ENCODE measurements at regions not wholly inside any gene's neighbourhood (a gene's known extent, or its start where the extent isn't known, plus 50 kb on each side); places are given as distances from the start of the nearest gene placed in this dataset.

DNA sequence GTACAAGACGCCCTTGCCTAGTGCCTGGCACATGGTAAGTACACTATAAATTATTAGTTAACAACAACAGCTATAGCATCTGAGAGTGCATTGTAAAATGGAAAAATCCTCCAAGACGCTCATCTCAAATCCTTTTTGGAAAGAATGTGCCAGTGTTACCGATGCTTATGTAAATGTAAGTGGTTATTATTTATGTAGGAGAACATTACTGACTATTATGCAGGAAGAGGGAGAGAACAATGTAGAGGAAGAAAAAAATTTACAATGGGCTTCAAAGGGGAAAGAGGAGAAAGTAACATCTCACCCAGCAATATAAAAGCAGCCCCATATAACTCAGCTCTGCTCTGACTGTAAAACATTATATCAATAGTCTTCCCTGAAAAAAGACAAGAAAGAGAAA, 155.3 kb upstream of the LPP start (continued):
- TF ChIP-seq, protein P1, sequence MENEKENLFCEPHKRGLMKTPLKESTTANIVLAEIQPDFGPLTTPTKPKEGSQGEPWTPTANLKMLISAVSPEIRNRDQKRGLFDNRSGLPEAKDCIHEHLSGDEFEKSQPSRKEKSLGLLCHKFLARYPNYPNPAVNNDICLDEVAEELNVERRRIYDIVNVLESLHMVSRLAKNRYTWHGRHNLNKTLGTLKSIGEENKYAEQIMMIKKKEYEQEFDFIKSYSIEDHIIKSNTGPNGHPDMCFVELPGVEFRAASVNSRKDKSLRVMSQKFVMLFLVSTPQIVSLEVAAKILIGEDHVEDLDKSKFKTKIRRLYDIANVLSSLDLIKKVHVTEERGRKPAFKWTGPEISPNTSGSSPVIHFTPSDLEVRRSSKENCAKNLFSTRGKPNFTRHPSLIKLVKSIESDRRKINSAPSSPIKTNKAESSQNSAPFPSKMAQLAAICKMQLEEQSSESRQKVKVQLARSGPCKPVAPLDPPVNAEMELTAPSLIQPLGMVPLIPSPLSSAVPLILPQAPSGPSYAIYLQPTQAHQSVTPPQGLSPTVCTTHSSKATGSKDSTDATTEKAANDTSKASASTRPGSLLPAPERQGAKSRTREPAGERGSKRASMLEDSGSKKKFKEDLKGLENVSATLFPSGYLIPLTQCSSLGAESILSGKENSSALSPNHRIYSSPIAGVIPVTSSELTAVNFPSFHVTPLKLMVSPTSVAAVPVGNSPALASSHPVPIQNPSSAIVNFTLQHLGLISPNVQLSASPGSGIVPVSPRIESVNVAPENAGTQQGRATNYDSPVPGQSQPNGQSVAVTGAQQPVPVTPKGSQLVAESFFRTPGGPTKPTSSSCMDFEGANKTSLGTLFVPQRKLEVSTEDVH (IDR thresholded peaks at IDR 0.05; ENCODE audit: low read depth, partially characterized antibody): no peak
- no peak for TF ChIP-seq POU2F2 (IDR thresholded peaks at IDR 0.05; ENCODE audit: borderline replicate concordance, low read depth, low read length)
- no peak for TF ChIP-seq TCF7 (IDR thresholded peaks at IDR 0.05; ENCODE audit: borderline replicate concordance)
- TF ChIP-seq, protein P2, sequence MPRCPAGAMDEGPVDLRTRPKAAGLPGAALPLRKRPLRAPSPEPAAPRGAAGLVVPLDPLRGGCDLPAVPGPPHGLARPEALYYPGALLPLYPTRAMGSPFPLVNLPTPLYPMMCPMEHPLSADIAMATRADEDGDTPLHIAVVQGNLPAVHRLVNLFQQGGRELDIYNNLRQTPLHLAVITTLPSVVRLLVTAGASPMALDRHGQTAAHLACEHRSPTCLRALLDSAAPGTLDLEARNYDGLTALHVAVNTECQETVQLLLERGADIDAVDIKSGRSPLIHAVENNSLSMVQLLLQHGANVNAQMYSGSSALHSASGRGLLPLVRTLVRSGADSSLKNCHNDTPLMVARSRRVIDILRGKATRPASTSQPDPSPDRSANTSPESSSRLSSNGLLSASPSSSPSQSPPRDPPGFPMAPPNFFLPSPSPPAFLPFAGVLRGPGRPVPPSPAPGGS (IDR thresholded peaks at IDR 0.05; ENCODE audit: borderline replicate concordance, insufficient read depth, low read depth, low read length, poor library complexity, severe bottlenecking): no peak
- no peak for TF ChIP-seq SP1 (IDR thresholded peaks at IDR 0.05; ENCODE audit: low read depth, low read length)
- no peak for TF ChIP-seq ZNF24 (IDR thresholded peaks at IDR 0.05)
- TF ChIP-seq NFYB (IDR thresholded peaks at IDR 0.05; ENCODE audit: insufficient read depth, low read depth, low read length): no peak
- no peak for TF ChIP-seq CBX3 (IDR thresholded peaks at IDR 0.05; ENCODE audit: borderline replicate concordance, low read depth)

DNA sequence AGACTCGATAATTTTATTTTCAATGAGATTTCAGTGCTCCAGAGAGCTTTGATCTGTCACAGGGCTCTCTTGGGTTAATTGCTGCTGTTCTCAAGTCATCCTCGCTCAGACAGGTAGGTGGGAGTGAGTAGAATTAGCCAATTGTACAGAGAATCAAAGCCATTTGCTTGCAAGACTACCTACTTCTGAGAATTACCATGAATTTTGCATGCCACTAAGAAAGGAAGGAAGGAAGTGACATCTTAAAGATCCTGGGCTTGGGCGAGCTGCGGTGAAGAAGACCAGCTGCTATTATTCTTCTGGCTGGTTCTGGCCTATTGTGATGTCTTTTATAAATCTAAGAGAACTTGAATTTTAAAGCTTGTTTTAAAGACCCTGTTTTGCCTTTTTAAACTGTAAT, 154.1 kb upstream of the LPP start:
- ChIA-PET RAD21 (ENCODE audit: unreplicated experiment) (no interaction called here), SMC1A (ENCODE audit: uncharacterized antibody, unreplicated experiment) (interaction anchor here (1.7 kb wide), 1 partner anchor 62 kb away, joined by 3 read pairs; no protein-coding TSS in a partner anchor), CTCF (no interaction called here), POLR2A (no interaction called here)
- H2AFZ ChIP-seq (ENCODE audit: control insufficient read depth, low read depth, low read length): no peak overlapping the region
- no peak for DNase-seq (ENCODE audit: low read depth, low spot score)
- H3K9ac ChIP-seq (ENCODE audit: control insufficient read depth, insufficient read depth, low read length): no peak overlapping the region
- no peak for FAIRE-seq
- intact Hi-C loops (cut with micrococcal nuclease; ENCODE audit: unreplicated experiment) (no loop called here), in situ Hi-C loops (cut with MboI) (no loop called here)
- BruUV-seq (replicated peaks): no TSS peak
- H4K20me1 ChIP-seq (ENCODE audit: control insufficient read depth, insufficient read depth): no peaks in the 10 kb centered on the region; the same call in 1 of the 2 replicates
- no peak overlapping the region for H3K27ac ChIP-seq (ENCODE audit: control insufficient read depth, insufficient read depth)
- H3K4me3 ChIP-seq: no peak overlapping the region
- no peaks in the 10 kb centered on the region for H3K79me2 ChIP-seq (ENCODE audit: control insufficient read depth, insufficient read depth, low read length)
- H3K36me3 ChIP-seq (ENCODE audit: control insufficient read depth in 2 of 2, insufficient read depth in 2 of 2, low read length in 1 of 2): no peaks in the 10 kb centered on the region
- no peaks in the 10 kb centered on the region for H3K4me1 ChIP-seq (ENCODE audit: control insufficient read depth, insufficient read depth, low read length)
- ATAC-seq: no peak
- 0 out of 4 replicates have a peak, but pooled peaks cover 0 to under 1% of the 10 kb centered on the region in 2 experiments for H3K27me3 ChIP-seq (replicated peaks in 1 of 2; ENCODE audit: control insufficient read depth in 2 of 2, insufficient read depth in 2 of 2, low read length in 1 of 2)
- H3K9me3 ChIP-seq (replicated peaks; ENCODE audit: control insufficient read depth, insufficient read depth, low read length): no peaks in the 10 kb centered on the region
- 0% methylated on average over 4 of the region's 4 CpGs for WGBS (ENCODE audit: insufficient coverage, insufficient replicate concordance, low lambda C conversion rate, missing lambda C conversion rate)
- TF ChIP-seq, protein P3, sequence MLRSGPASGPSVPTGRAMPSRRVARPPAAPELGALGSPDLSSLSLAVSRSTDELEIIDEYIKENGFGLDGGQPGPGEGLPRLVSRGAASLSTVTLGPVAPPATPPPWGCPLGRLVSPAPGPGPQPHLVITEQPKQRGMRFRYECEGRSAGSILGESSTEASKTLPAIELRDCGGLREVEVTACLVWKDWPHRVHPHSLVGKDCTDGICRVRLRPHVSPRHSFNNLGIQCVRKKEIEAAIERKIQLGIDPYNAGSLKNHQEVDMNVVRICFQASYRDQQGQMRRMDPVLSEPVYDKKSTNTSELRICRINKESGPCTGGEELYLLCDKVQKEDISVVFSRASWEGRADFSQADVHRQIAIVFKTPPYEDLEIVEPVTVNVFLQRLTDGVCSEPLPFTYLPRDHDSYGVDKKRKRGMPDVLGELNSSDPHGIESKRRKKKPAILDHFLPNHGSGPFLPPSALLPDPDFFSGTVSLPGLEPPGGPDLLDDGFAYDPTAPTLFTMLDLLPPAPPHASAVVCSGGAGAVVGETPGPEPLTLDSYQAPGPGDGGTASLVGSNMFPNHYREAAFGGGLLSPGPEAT (IDR thresholded peaks at IDR 0.05; ENCODE audit: low read depth): no peak
- TF ChIP-seq TCF7 (IDR thresholded peaks at IDR 0.05; ENCODE audit: borderline replicate concordance) (no peak), YY1 (IDR thresholded peaks at IDR 0.05; ENCODE audit: low read depth, low read length) (no peak), POLR2AphosphoS5 (IDR thresholded peaks at IDR 0.05; ENCODE audit: low read length) (no peak), CHD1 (IDR thresholded peaks at IDR 0.05; ENCODE audit: low read depth, low read length) (no peak)
- H3K4me2 ChIP-seq (ENCODE audit: control insufficient read depth, insufficient read depth): no peak overlapping the region
